Ovary (tissue), 7 donors: ENCODE measurements at regions not wholly inside any gene's neighbourhood (a gene's known extent, or its start where the extent isn't known, plus 50 kb on each side); places are given as distances from the start of the nearest gene placed in this dataset.

ENCODE experiments used
- DNase-seq, 5 donors: peaks; one replicate each; pipeline ENCODE4 v3.0.0-alpha.2; 2019 to 2020
- H3K27ac ChIP-seq, 2 donors: fragments of 200-600 bp; one replicate each; pipeline versions ENCODE4 v1.5.1 to v1.8.0; 2019 to 2022
- H3K27me3 ChIP-seq: fragments of 200-600 bp; one replicate; pipeline ENCODE4 v1.8.0; 2022
- H3K36me3 ChIP-seq: fragments of 200-600 bp; sonication (generic); one replicate; pipeline ENCODE4 v1.5.1; 2019
- H3K4me1 ChIP-seq: one replicate; pipeline ENCODE4 v1.8.1; 2013; ENCODE audit warnings: mild to moderate bottlenecking, moderate library complexity; ENCODE audit not compliant: insufficient read depth
- H3K4me3 ChIP-seq: fragments of 200-600 bp; sonication (generic); one replicate; pipeline ENCODE4 v1.5.1; 2017
- H3K9me3 ChIP-seq, 2 donors: fragments of 200-600 bp in 1 of 2; sonication (generic) in 1 of 2; one replicate each; pipeline versions ENCODE4 v1.5.1 to v1.8.1; 2013 to 2019; ENCODE audit warnings: mild to moderate bottlenecking in 1 of 2, moderate library complexity in 1 of 2
- EP300 ChIP-seq: sonication (generic); formaldehyde crosslinking; IDR thresholded peaks from one replicate; pipeline ENCODE4 v1.6.1; 2017; ENCODE audit warnings: antibody characterized with exemption
- POLR2A ChIP-seq: fragments of 450-650 bp; IDR thresholded peaks from one replicate; pipeline ENCODE4 v1.6.1; 2017; ENCODE audit warnings: antibody characterized with exemption, mild to moderate bottlenecking, moderate library complexity
- WGBS, 3 donors: extraction: QIAGEN DNeasy Blood & Tissue Kit in 1 of 3; methylation state at CpG; one replicate each; pipeline versions ENCODE4 v1.1.5 to v1.1.7; 2013 to 2017; 5-methylcytosine and 5-hydroxymethylcytosine counted together
- intact Hi-C, 4 donors: fragments of 100-400 bp; cut with DNase I; formaldehyde crosslinking; loops; one replicate each; pipeline versions ENCODE4 v1.11.0 to v1.15.1; 2022 to 2023
- TF ChIP-seq, protein P1 (sequence below), 3 donors: fragments of 450-650 bp in 2 of 3; fragments of 200-600 bp in 1 of 3; IDR thresholded peaks; one replicate each; pipeline versions ENCODE4 v1.5.1 to v1.8.0; 2016 to 2022; ENCODE audit warnings: antibody characterized with exemption in 3 of 3, mild to moderate bottlenecking in 1 of 3
- donor health status: DM: no; HTN: no; CAD: no; lungs with moderate emphysema.
- donor health status: DM: no; HTN: no; CAD: no.
- donor health status: Bipolar disorder and iron deficiency.
- donor health status: DM: no; HTN: no; CAD: no.
- donor health status: DM: yes; HTN: yes; CAD: no.

DNA sequence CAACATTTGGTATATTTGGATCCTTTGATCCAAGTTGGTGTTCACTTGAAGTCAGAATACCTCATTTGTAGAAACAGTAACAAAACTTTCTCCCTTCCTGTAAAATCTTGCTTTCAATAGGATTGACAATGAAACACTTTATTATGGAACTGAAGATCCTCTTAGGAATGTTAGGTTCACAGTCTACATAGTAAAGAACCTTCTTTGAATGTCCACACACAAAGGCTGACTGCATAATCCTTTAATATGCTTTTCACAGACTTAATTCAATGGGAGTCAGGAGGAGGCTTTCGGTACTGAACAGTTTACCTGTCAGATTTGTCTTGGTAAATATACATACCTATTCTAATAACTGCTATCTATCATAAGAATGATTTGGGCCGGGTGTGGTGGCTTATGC lies 188.5 kb downstream of the SPRY1 start:
- 96 to 100% (median 96%) methylated on average over 2 of the region's 2 CpGs for WGBS, 3 donors
- H3K9me3 ChIP-seq = peaks cover 0 to 5% of the 10 kb centered on the region in 2 donors
- H3K27me3 ChIP-seq = no peaks in the 10 kb centered on the region
- H3K4me3 ChIP-seq = no peak overlapping the region
- intact Hi-C loops = no loop called here
- DNase-seq = no peak
- no peak for TF ChIP-seq POLR2A
- TF ChIP-seq EP300 = no peak
- TF ChIP-seq, protein P1, sequence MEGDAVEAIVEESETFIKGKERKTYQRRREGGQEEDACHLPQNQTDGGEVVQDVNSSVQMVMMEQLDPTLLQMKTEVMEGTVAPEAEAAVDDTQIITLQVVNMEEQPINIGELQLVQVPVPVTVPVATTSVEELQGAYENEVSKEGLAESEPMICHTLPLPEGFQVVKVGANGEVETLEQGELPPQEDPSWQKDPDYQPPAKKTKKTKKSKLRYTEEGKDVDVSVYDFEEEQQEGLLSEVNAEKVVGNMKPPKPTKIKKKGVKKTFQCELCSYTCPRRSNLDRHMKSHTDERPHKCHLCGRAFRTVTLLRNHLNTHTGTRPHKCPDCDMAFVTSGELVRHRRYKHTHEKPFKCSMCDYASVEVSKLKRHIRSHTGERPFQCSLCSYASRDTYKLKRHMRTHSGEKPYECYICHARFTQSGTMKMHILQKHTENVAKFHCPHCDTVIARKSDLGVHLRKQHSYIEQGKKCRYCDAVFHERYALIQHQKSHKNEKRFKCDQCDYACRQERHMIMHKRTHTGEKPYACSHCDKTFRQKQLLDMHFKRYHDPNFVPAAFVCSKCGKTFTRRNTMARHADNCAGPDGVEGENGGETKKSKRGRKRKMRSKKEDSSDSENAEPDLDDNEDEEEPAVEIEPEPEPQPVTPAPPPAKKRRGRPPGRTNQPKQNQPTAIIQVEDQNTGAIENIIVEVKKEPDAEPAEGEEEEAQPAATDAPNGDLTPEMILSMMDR (IDR thresholded peaks at IDR 0.05) = no peak
- no peaks in the 10 kb centered on the region for H3K4me1 ChIP-seq
- H3K36me3 ChIP-seq = no peaks in the 10 kb centered on the region
- no peak overlapping the region for H3K27ac ChIP-seq

DNA sequence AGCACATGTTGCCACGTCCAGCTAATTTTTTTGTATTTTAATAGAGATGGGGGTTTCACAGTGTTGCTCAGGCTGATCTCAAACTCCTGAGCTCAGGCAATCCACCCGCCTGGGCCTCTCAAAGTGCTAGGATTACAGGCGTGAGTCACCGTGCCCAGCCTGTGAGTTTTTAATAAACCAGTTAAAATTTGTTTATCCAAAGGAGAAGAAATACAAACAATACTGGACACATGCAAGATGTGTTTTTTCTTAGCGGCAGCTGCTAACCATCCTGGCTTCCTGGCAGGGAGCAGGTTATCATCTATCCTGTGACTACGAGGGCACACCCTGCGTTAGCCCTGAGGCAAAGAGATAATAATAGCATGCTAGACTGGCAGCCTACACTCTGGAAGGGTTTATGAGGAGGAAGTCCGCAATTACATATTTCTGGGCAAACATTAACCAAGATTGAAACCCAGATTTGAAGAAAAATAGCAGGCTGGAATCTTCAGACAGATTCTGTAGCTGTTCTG lies 191.4 kb downstream of the SPRY1 start:
- H3K4me3 ChIP-seq = no peak overlapping the region
- H3K27me3 ChIP-seq = no peaks in the 10 kb centered on the region
- no peaks in the 10 kb centered on the region for H3K4me1 ChIP-seq
- no peak overlapping the region for H3K27ac ChIP-seq
- no peak for TF ChIP-seq POLR2A
- TF ChIP-seq, protein P1 (IDR thresholded peaks at IDR 0.05) = no peak
- no peak for TF ChIP-seq EP300
- peak in 1 of 5 donors; percentile 29 for DNase-seq
- no peaks in the 10 kb centered on the region for H3K36me3 ChIP-seq
- 38 to 50% (median 40%) methylated on average over 8 of the region's 8 CpGs for WGBS, 3 donors
- H3K9me3 ChIP-seq = no peaks in the 10 kb centered on the region
- intact Hi-C loops = no loop called here

DNA sequence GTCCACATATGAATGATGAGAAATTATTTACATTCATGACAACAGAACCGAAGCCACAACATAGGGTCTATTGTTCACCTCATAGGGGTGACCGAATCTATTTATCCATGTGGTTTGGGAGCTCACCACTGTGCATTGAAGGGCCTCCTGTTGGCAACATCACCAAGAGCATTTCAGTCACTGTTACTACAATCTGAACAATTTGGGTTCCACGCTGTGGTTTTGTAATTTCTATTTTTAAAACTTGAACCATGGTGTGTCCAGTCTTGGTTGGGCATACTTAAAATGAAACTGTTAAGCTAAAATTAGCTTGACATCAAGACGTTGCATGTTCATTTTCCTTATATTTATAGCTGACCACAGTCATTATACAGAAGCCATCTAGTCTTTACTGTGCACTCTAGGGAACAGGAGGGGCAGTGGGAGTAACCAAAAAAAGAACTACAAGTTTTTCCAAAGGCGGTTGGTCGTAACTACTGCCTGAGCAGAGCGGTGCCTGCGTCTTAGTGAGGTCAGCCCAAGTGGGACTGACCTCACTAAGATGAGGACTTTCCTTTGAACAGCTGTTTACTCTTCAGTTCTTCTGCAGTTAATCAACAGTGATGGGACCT lies 192.1 kb downstream of the SPRY1 start:
- Histone ChIP-seq H3K9me3 (no peaks in the 10 kb centered on the region), H3K4me1 (no peaks in the 10 kb centered on the region), H3K4me3 (no peak overlapping the region), H3K36me3 (no peaks in the 10 kb centered on the region), H3K27ac (no peak overlapping the region), H3K27me3 (no peaks in the 10 kb centered on the region)
- intact Hi-C loops = no loop called here
- DNase-seq = no peak
- 77 to 87% (median 83%) methylated on average over 8 of the region's 8 CpGs for WGBS, 3 donors
- TF ChIP-seq, protein P1 (IDR thresholded peaks at IDR 0.05) = no peak
- TF ChIP-seq POLR2A = no peak
- no peak for TF ChIP-seq EP300

DNA sequence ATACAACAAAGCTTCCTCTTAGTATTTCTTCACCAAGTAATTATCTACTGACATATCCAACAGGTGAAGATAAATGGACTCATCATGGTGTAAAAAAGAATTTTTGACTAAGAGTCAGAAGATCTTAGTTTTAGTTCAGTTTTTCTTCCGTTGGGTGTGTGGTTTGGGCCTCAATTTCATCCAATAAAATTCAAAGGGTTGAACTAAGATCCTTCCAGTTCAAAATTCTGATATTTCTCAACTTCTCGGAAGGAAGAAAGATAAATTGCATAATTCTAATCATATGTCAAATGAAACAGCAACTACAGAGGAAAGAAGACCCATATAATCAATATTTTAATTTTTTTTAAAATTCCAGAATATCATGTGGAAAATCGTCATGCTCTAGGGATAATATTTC lies 192.7 kb downstream of the SPRY1 start:
- no peaks in the 10 kb centered on the region for H3K4me1 ChIP-seq
- no peak overlapping the region for H3K27ac ChIP-seq
- TF ChIP-seq EP300 = no peak
- TF ChIP-seq, protein P1 (IDR thresholded peaks at IDR 0.05) = no peak
- TF ChIP-seq POLR2A = no peak
- H3K27me3 ChIP-seq = no peaks in the 10 kb centered on the region
- H3K4me3 ChIP-seq = no peak overlapping the region
- no peak for DNase-seq
- no peaks in the 10 kb centered on the region for H3K9me3 ChIP-seq
- H3K36me3 ChIP-seq = no peaks in the 10 kb centered on the region
- intact Hi-C loops = no loop called here
- WGBS, 3 donors = 81 to 82% (median 82%) methylated on average over 3 of the region's 3 CpGs
